ENCODE measurements at regions not wholly inside any gene's neighbourhood (a gene's known extent, or its start where the extent isn't known, plus 50 kb on each side); places are given as distances from the start of the nearest gene placed in this dataset.

DNA sequence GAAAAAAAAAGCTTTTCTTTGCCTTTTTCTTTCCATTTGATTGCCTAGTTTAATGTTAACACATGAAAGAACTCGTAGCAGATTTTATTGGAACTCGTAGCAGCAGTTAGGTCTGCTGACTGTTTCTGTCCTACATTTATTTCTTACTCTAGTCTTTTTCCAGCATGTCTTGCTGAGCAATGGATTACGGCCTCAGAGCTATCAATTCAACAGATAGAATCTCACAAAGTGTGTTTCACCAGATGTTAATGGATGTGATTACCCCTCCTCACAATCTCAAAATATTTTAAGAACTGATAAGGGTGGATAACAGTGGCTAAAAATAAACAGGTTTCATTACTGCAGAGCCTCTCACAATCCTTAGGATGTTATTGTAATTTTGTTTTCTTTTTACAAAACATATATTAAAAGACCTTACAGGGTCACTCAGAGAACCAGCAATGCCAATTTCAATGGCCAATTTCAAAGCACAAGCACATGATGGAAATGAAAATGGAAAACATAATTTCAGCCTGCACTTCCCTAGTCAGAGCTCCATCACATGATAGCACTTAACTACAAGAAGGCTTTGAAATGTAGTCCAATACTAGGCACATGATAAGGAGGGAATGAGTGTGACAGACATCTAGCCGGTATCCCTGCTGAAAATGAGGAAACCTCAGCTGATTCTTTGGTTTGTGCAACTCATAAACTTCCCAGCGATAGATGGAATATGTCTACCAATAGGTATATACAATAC lies 838.1 kb upstream of the SEMA6D start:
- Histone ChIP-seq H3K27ac (no peak overlapping the region), H3K4me1 (ENCODE audit: control insufficient read depth in 1 of 2, insufficient read depth in 1 of 2, low read depth in 1 of 2, low read length in 1 of 2) (no peaks in the 10 kb centered on the region), H3K4me3 (ENCODE audit: low read depth in 1 of 2, low read length in 1 of 2) (no peak overlapping the region), H3K27me3 (no peaks in the 10 kb centered on the region), H3K9me3 (no peaks in the 10 kb centered on the region), H3K36me3 (no peaks in the 10 kb centered on the region)
- TF ChIP-seq, protein P1, sequence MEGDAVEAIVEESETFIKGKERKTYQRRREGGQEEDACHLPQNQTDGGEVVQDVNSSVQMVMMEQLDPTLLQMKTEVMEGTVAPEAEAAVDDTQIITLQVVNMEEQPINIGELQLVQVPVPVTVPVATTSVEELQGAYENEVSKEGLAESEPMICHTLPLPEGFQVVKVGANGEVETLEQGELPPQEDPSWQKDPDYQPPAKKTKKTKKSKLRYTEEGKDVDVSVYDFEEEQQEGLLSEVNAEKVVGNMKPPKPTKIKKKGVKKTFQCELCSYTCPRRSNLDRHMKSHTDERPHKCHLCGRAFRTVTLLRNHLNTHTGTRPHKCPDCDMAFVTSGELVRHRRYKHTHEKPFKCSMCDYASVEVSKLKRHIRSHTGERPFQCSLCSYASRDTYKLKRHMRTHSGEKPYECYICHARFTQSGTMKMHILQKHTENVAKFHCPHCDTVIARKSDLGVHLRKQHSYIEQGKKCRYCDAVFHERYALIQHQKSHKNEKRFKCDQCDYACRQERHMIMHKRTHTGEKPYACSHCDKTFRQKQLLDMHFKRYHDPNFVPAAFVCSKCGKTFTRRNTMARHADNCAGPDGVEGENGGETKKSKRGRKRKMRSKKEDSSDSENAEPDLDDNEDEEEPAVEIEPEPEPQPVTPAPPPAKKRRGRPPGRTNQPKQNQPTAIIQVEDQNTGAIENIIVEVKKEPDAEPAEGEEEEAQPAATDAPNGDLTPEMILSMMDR (IDR thresholded peaks at IDR 0.05): no peak

DNA sequence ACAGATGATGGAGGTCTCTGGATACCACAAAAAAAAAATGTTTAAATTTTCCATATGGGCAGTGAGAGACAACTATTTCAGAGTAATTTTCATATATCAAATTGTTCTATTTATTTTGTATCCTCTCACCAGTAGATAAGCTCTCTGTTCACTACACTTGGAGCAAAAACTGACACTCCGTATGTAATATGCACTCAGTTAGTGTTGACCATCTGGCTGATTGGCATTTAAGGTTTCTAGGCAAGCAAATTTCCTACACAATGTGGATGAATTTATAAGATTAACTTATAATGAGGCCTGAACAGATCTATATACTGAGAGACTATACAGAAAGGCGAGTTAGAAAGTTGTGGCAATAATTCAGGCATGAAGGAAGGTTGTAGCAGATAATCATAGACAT lies 836.5 kb upstream of the SEMA6D start:
- H3K36me3 ChIP-seq: no peaks in the 10 kb centered on the region
- no peak overlapping the region for H3K27ac ChIP-seq
- H3K9me3 ChIP-seq: no peaks in the 10 kb centered on the region

DNA sequence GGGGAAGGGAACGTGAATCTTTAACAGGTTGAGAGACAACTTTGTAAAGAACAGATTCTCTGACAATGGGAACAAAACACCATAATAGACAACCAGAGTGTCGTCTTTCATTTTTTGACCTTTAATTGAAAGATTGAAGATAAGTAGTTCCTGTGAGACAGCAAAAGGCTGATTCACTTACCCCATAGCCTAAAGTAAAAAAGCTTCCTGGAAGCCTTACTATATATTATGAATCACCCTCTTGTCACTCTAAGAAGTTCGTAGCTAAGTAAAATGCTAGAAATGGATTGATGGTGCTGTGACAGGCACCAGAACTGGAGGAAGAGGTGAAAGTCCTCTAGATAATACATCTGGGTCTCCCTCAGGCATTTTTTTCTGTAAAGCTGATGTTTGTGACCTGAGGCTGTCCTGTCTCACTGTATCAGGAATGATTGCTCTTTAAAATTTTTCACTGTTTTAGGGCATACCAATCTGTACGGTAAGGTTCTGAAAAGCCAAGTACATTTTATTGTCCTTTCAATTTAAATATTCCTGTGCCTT lies 824.6 kb upstream of the SEMA6D start:
- no peaks in the 10 kb centered on the region for H3K27me3 ChIP-seq
- H3K9me3 ChIP-seq: no peaks in the 10 kb centered on the region
- TF ChIP-seq, protein P1 (IDR thresholded peaks at IDR 0.05): no peak
- no peaks in the 10 kb centered on the region for H3K36me3 ChIP-seq
- H3K27ac ChIP-seq: no peak overlapping the region
- H3K4me3 ChIP-seq (ENCODE audit: low read depth in 1 of 2, low read length in 1 of 2): no peak overlapping the region
- H3K4me1 ChIP-seq (ENCODE audit: control insufficient read depth in 1 of 2, insufficient read depth in 1 of 2, low read depth in 1 of 2, low read length in 1 of 2): no peaks in the 10 kb centered on the region

More for the DNA sequence above, 836.5 kb upstream of the SEMA6D start:
- Histone ChIP-seq H3K27me3 (no peaks in the 10 kb centered on the region), H3K4me3 (ENCODE audit: low read depth in 1 of 2, low read length in 1 of 2) (no peak overlapping the region), H3K4me1 (ENCODE audit: control insufficient read depth in 1 of 2, insufficient read depth in 1 of 2, low read depth in 1 of 2, low read length in 1 of 2) (no peaks in the 10 kb centered on the region)
- TF ChIP-seq, protein P1 (IDR thresholded peaks at IDR 0.05): no peak

DNA sequence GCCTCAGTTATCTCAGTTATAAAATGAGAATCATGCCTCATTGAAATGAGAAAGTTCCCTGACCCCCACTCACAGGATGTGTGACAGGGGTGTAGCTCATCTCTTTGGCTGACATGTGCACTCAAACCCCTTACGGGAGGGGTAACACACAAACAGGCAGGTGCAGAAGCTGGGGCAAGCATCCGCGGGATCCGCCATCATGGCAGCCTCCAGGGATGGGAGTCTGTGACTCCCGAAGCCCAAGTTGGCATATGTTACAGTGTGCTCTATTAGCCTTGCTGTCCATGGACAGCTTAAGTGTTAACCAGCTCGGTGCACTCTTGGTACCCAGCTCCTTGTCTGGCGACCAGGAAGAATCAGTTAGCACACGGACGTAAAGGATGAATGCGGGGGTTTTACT lies 822.7 kb upstream of the SEMA6D start:
- H3K27ac ChIP-seq: no peak overlapping the region
- H3K9me3 ChIP-seq: no peaks in the 10 kb centered on the region
- TF ChIP-seq, protein P1 (IDR thresholded peaks at IDR 0.05): no peak
- no peaks in the 10 kb centered on the region for H3K36me3 ChIP-seq
- H3K27me3 ChIP-seq: no peaks in the 10 kb centered on the region
- no peak overlapping the region for H3K4me3 ChIP-seq (ENCODE audit: low read depth in 1 of 2, low read length in 1 of 2)
- H3K4me1 ChIP-seq (ENCODE audit: control insufficient read depth in 1 of 2, insufficient read depth in 1 of 2, low read depth in 1 of 2, low read length in 1 of 2): no peaks in the 10 kb centered on the region

DNA sequence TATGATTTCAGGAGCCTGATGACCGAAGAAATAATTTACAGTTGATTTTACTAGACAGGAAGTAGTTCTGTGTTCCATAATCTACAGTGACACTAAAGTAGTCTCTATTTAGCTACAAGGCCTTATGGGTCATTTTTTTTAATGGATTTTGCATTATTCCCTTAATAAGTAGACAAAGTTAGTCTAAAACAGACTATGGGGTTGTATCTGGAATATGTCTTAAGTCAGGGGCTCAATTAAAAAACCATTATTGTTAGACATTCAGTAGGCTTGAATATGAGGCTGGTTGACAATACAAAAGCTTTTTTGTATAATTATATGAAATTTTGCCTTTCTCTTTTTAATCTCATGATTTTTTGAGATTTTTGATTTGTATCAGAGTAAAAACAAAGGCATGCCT lies 820.0 kb upstream of the SEMA6D start:
- Histone ChIP-seq H3K4me3 (ENCODE audit: low read depth in 1 of 2, low read length in 1 of 2) (no peak overlapping the region), H3K36me3 (no peaks in the 10 kb centered on the region), H3K27me3 (no peaks in the 10 kb centered on the region), H3K4me1 (ENCODE audit: control insufficient read depth in 1 of 2, insufficient read depth in 1 of 2, low read depth in 1 of 2, low read length in 1 of 2) (no peaks in the 10 kb centered on the region), H3K9me3 (no peaks in the 10 kb centered on the region), H3K27ac (no peak overlapping the region)
- TF ChIP-seq, protein P1 (IDR thresholded peaks at IDR 0.05): no peak

Measured in neutrophil (primary cell).